ENCODE measurements at regions not wholly inside any gene's neighbourhood (a gene's known extent, or its start where the extent isn't known, plus 50 kb on each side); places are given as distances from the start of the nearest gene placed in this dataset.

GRCh38 chr7:46852795-46853194 lies 729.1 kb downstream of the TNS3 start:
- no peak for ATAC-seq
- Mint-ChIP-seq H3K27me3 (ENCODE audit: low read depth) (no peaks in the 10 kb centered on the region), H3K36me3 (no peaks in the 10 kb centered on the region), H3K4me3 (no peak overlapping the region), H3K4me1 (no peaks in the 10 kb centered on the region), H3K27ac (no peak overlapping the region), H3K9me3 (no peaks in the 10 kb centered on the region)
- ChIA-PET CTCF (no interaction called here), POLR2A (no interaction called here)
- TF ChIP-seq TEAD4 (CRISPR knock-in tag; IDR thresholded peaks at IDR 0.05), result no peak
- no peak for TF ChIP-seq PRDM15 (CRISPR knock-in tag; IDR thresholded peaks at IDR 0.05)
- no peak for TF ChIP-seq ZNF232 (CRISPR knock-in tag; IDR thresholded peaks at IDR 0.05)
- no peak for TF ChIP-seq SMAD4 (CRISPR knock-in tag; IDR thresholded peaks at IDR 0.05)
- no peak for TF ChIP-seq ATF2 (CRISPR knock-in tag; IDR thresholded peaks at IDR 0.05; ENCODE audit: borderline replicate concordance, low read depth)
- TF ChIP-seq NFATC4 (CRISPR knock-in tag; IDR thresholded peaks at IDR 0.05), result no peak
- no peak for TF ChIP-seq NR1H2 (CRISPR knock-in tag; IDR thresholded peaks at IDR 0.05)
- TF ChIP-seq, protein P1, sequence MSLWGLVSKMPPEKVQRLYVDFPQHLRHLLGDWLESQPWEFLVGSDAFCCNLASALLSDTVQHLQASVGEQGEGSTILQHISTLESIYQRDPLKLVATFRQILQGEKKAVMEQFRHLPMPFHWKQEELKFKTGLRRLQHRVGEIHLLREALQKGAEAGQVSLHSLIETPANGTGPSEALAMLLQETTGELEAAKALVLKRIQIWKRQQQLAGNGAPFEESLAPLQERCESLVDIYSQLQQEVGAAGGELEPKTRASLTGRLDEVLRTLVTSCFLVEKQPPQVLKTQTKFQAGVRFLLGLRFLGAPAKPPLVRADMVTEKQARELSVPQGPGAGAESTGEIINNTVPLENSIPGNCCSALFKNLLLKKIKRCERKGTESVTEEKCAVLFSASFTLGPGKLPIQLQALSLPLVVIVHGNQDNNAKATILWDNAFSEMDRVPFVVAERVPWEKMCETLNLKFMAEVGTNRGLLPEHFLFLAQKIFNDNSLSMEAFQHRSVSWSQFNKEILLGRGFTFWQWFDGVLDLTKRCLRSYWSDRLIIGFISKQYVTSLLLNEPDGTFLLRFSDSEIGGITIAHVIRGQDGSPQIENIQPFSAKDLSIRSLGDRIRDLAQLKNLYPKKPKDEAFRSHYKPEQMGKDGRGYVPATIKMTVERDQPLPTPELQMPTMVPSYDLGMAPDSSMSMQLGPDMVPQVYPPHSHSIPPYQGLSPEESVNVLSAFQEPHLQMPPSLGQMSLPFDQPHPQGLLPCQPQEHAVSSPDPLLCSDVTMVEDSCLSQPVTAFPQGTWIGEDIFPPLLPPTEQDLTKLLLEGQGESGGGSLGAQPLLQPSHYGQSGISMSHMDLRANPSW (CRISPR knock-in tag; conservative IDR thresholded peaks at IDR 0.05; ENCODE audit: low read depth), result no peak
- TF ChIP-seq, protein P2, sequence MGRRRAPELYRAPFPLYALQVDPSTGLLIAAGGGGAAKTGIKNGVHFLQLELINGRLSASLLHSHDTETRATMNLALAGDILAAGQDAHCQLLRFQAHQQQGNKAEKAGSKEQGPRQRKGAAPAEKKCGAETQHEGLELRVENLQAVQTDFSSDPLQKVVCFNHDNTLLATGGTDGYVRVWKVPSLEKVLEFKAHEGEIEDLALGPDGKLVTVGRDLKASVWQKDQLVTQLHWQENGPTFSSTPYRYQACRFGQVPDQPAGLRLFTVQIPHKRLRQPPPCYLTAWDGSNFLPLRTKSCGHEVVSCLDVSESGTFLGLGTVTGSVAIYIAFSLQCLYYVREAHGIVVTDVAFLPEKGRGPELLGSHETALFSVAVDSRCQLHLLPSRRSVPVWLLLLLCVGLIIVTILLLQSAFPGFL (CRISPR knock-in tag; IDR thresholded peaks at IDR 0.05; ENCODE audit: borderline replicate concordance), result no peak
- no peak for TF ChIP-seq ZNF317 (CRISPR knock-in tag; IDR thresholded peaks at IDR 0.05; ENCODE audit: borderline replicate concordance, low read depth)
- TF ChIP-seq SOX15 (CRISPR knock-in tag; IDR thresholded peaks at IDR 0.05), result no peak
- TF ChIP-seq ESRRA (CRISPR knock-in tag; IDR thresholded peaks at IDR 0.05; ENCODE audit: borderline replicate concordance), result no peak
- TF ChIP-seq CREM (CRISPR knock-in tag; IDR thresholded peaks at IDR 0.05), result no peak
- TF ChIP-seq, protein P3, sequence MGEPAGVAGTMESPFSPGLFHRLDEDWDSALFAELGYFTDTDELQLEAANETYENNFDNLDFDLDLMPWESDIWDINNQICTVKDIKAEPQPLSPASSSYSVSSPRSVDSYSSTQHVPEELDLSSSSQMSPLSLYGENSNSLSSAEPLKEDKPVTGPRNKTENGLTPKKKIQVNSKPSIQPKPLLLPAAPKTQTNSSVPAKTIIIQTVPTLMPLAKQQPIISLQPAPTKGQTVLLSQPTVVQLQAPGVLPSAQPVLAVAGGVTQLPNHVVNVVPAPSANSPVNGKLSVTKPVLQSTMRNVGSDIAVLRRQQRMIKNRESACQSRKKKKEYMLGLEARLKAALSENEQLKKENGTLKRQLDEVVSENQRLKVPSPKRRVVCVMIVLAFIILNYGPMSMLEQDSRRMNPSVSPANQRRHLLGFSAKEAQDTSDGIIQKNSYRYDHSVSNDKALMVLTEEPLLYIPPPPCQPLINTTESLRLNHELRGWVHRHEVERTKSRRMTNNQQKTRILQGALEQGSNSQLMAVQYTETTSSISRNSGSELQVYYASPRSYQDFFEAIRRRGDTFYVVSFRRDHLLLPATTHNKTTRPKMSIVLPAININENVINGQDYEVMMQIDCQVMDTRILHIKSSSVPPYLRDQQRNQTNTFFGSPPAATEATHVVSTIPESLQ (CRISPR knock-in tag; IDR thresholded peaks at IDR 0.05), result no peak
- TF ChIP-seq ZNF396 (CRISPR knock-in tag; IDR thresholded peaks at IDR 0.05; ENCODE audit: borderline replicate concordance), result no peak
- no peak for TF ChIP-seq NFE2L1 (CRISPR knock-in tag; IDR thresholded peaks at IDR 0.05)
- no peak for DNase-seq (ENCODE audit: low spot score)
